NCI-H82 (cell line): ENCODE measurements at regions not wholly inside any gene's neighbourhood (a gene's known extent, or its start where the extent isn't known, plus 50 kb on each side); places are given as distances from the start of the nearest gene placed in this dataset.
"Not testable (repeated sequence)": the region's sequence is repeated elsewhere in the genome, so short reads cannot be mapped to it uniquely, and the experiment has no call there.

Experiments
- DNase-seq: peaks from one replicate; lab custom pipeline; 2025; lab: John Stamatoyannopoulos, UW

DNA sequence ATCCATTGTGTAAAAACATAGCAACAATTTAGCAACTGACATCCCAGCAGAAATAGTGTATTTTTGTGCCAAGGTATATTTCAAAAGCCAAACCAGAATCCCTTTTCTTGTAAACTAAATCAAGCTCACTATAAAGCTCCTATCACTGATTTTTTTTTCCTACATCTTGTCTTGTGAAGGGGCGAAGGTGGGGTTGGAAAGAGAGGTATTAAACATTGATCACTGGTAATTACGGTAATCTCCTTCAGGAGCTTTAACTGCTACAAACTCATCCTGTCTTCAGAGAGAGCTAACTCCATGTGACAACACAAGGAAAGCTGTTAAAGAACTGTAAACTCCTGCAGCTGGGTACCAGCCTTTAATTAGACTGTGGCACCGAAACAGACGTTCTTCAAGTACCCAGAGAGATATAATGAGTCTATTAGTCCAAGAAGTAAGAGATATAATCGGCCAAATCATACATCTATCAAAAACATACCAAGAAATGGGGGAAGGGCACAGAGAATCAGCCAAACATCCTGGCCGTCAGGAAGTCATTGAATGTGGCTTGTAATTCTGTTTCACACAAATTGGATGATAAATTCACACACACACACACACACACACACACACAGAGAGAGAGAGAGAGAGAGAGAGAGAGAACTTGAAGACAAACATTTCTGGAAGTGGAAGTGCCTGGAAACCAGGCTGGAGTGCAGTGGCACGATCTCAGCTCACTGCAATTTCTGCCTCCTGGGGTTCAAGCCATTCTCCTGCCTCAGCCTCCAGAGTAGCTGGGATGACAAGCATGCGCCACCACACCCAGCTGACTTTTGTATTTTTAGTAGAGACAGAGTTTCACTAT is 111.9 kb upstream of the PPARGC1A start:
- peak; percentile 57 for DNase-seq

DNA sequence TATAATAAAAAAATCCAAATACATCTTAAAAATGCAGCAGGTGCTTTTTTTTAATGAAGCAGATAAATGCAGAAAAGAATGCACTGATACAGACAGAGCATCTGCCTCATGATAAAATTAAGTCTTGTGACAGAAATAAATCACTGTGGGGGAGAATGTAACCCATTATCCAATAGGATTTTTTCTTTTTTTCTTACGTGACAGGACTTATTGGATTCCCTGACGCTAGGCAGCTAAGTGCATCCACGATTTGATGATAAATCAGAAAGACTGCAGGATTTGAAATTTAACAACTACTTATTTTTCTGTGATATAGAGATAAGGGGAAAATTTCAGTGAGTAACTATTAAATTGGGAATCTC is 110.6 kb upstream of the PPARGC1A start:
- peak; percentile 11 for DNase-seq

DNA sequence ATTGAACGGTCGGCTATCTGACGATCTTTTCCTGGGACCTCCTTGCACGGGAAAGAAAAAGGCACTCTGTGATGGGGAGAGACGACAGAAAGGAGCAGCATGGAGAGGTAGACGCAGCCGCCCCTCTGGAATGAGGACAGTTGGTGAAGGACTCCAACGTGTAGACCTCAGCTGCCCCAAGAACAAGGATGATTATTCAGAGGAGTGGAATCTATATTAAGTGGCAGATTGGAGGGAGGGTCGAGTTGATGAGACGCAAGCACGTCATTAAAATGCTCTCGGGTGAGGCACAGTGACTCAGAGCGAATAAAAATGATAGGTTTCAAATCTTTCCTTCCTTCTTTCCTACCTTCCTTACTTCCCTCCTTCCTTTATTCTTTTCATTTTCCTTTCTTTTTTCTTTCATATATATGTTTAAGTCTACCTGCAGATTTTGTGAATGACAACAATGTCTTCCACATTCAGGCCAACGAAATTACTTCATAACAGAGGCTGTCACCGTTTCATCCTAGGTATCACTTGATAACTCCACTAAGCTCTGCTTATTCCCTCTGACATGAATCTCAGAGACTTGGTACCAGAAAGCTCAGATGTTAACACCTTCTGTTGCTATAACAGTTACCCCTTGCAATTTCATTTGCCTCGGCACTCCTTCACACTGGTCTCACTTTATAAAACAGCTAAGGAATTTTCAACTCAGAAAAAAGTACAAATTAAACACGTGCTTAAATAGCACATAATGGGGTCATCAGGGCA is 110.0 kb upstream of the PPARGC1A start:
- DNase-seq: peak; percentile 13

DNA sequence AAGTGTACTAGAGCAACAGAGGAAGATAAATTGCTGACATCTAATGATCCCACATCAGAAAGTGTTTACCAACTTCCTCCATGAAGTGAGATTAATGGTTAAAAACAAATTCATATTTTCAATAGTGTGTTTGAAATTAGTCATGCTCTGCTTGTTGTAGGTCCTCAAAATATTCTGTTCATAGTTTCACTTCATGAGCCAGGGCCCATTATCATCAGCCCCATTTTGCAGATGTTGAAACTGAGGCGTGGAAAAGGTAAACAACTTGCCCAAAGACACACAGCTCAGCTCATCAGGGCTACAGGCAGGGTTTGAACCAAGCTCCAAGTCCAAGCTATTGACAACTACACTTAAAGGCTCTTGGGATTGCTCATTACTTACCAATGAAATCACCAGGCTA is 103.5 kb upstream of the PPARGC1A start:
- DNase-seq: no peak

DNA sequence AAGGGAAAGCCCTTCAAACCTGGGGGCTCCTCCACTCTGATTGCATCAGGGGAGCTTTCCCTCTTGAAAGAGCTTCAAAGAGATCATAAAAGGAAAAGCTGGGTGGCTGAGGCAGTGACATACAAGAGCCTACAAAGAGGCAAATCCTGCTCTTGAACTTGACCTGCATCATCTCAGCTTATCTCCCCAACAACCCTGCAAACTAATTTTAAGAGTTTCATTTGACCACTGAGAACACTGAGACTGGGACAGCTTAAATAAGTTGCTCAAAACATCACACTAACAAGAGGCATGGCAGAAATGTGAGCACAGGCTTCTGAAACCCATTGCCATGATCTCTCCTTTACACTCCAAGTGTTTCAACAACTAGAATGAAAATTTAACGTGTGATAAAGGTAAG is 101.6 kb upstream of the PPARGC1A start:
- no peak for DNase-seq

DNA sequence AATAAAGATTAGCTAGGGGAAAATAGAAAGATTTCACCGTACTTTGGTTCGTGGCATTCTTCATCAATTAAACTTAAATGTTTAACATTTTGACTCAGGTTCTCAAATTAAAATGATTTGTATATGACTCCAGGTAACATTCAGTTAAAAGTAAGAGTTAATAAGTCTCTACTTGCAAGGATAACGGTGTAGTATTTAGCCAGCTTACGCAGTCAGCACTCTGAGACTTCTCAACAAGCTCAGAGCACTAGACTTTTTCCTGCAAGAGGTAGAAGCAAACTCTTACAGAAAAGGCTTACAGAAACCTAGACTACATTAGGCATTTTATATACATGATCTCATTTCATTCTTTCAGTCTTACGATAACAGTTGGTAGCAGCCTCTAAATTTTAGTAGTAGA is 96.4 kb upstream of the PPARGC1A start:
- DNase-seq: no peak

DNA sequence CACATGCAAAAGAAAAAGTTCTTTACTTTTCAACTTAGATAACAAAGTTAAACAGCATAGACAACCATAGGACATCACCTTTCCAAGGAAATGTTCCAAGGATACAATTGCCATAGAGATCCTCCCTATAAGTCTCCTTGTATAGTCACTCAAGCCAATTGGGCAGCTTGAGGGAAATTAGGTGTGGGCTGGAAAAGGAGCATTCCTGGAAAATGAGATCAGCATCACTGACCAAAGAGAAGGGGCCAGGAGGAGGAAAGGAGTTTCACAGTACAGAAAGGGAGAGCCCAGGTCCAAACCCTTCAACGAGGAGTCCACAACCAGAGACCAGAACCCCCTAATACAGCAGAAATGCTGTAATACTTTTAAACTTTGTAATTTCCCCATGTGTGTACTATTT is 91.5 kb upstream of the PPARGC1A start:
- no peak for DNase-seq

DNA sequence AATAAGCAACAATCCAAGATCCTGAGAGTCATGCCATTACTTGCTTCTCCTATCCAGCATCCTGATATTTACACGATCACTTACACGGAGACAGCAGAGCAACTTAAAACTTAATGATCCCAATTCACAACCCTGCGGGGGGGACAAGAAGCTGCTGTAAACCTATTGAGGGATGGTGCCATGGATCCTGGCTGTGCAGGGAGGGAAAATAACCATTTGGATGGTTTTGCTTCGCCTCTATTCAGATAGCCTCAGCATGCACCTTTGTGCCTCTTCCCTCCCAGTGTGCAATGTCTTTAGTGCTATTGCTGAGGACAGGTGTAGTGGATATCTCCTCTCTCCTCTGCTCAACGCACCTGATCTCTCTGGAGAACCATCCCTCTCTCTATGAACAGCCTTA is 89.7 kb upstream of the PPARGC1A start:
- DNase-seq: no peak

DNA sequence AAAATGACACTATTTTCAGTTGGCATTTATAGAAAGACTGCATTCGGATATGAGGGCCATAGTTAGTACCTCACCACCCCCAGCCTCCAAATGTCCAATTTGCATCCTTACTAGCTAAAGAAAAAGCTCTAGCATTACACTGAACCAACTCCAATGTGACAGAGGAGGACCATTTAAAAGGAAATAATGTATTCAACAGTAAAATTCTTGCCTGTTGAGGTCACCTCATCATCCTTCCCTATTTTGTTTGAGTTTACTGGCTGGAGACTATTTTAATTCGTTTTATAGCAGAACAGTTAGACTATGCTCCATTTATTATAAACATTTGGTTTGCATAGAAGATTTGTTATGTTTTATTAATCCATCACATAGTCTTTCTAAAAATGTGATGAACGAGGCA is 88.2 kb upstream of the PPARGC1A start:
- DNase-seq: no peak

DNA sequence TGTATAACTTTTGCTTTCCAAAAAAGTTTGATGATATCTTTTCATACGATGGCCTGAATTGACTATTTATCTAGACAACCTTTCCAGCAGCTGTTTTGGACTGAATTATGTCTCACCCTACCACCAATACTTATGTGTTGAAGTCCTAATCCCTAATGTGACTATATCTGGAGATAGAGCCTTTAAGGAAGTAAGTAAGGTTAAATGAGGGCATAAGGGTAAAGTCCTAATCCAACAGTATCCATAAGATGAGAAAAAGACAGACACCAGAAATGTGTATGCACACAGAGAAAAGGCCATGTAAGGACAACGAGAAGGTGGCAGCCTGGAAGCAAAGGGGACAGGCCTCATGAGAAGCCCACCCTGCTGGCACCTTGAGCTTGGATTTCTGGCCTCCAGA is 86.6 kb upstream of the PPARGC1A start:
- no peak for DNase-seq

DNA sequence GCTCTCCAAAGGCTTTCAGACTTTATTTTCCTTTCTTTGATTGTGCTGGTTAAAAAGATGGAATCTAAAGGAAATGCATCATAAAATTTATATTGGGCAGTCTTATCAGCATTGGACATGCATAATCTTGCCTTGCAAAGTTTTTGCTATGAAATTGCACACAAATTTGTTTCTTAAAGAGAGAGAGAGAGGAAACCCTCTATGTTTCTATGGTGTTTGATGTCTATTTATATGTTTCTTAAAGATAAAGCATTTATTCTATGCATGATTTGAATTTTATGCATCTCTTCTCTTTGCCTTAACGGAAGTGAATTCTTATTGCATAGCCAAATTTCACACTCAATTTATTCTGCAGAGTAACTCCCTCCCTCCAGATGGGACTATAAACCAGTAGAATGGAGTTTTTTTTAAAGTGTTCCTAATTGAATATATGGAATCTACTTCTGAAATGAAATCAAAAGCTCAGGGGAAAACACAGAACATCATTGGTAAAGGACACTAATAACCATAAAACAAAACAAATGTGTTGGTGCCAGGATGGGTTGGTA is 83.5 kb upstream of the PPARGC1A start:
- no peak for DNase-seq

DNA sequence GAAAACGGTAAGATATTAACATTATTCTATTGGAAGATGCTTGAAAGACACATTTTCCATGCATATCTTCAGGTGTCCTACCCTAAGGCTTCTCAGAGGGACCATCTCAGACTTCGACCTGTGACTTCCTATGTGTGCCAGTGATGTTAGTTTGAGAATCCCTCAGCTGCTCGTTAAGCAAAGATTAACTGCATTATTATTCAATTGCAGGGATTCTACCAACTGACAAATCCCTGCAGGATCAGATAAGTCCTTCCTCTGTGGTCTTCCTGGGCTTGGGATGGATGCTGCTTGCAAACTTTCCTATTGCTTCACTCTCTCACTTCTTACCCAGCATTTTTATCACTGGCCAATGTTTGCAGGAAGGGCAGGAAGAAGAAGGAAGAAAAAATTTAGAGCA is 83.0 kb upstream of the PPARGC1A start:
- DNase-seq: peak; percentile 2

DNA sequence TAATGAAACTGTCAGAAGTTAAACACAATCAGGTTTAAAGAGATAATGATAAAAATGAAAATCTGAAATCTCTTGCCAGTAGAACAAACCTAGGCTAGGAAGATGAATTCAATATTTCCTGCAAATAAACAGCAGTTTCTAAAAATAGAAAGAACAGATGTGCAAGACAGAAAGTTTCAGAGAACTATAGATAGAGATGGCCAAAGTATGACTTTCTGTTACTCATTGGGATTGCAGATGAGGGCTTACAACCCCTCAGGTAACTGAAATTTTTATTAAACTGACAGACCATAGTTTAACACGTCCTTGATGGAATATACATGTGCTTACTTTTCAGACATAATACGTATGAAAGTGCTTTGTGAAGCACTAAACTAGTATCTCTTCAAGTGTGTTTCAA is 82.3 kb upstream of the PPARGC1A start:
- DNase-seq: no peak

DNA sequence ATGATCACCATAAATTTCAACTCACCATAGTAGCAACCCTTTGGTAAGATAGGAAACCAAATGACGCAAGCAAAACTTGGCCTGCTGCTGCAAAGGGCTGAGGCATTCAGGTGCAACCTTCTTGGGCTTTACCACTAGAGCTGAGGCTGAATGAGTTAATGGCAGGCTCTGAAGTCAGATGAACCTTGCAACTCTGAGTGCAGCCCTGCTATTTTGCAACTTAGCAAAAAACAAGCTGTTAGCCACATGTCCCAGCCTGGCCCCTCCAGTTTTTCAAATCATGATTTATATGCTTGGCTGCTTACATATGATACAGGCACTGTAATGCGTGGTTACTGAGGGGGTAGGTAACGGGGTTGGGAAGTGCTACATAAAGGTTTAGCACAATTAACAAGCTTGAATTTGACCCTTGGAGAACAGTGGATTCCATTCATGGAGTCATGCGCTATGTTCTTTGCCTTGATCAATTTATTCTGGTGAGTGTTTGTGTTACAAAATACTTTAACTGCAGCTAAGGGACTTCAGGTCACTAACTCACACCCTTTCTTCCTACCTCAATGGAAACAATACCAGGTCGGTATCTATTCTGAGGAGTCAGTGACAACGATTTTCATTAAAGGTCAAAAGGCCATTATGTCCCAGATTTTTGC is 80.5 kb upstream of the PPARGC1A start:
- DNase-seq: no peak

DNA sequence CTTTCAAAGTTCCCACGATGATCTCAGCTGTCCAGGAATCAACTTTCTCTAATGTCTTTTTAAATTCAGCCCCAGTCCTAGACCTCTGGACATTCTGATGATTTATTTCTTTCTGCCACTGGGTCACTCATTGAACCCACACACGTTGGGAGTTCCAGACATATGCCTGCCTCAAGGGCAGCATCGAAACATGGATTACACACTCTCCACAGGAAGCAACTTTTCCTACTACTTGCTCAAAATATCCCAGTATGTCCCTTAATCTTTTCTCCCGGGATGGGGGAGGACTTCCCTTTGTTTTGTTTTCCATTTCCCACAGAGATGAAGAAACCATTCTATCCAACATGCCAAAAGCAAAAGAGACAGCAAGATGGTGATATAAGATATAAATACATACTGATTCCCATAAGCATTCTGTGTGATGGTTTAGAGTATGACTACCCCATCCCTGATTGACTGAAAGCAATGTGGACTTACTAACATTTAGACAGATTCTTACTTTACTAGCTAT is 79.8 kb upstream of the PPARGC1A start:
- no peak for DNase-seq

DNA sequence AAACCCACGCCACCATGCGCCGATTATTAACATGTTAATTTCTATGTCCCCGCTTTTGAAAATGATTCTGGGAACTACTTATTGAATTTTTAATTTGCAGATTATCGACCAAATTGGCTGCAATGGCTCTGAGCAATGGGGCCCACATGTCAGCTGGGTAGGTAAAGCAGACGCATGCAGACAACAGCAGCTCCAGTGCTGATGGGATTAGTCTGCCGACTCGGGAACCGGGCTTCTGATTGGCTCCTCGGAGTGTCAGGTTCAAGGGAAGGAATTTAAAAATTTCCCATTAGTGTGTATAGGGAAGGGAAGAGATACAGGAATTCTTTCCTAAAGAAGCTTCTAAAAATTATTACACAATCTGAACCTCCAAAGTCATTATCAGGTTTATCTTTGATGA is 77.4 kb upstream of the PPARGC1A start:
- DNase-seq: peak; percentile 48

DNA sequence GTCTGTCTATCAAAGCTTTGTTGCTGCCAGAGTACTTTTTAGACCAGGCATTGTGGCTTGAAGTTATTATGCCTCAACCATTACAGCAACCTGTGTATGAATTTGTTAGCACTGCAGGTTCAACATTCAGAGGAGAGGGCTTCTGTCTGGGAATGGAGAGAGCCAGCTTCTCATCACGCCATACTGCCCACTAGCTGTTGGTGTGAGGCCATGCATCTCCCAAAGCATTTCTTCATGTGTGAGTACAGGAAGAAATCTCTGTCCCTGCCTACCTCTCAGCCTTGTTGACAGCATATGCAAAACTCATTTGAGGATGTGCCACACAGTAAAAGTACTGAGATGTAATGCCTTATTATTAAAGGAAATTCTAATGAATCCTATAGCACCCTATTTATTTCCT is 76.9 kb upstream of the PPARGC1A start:
- DNase-seq: peak; percentile 4

DNA sequence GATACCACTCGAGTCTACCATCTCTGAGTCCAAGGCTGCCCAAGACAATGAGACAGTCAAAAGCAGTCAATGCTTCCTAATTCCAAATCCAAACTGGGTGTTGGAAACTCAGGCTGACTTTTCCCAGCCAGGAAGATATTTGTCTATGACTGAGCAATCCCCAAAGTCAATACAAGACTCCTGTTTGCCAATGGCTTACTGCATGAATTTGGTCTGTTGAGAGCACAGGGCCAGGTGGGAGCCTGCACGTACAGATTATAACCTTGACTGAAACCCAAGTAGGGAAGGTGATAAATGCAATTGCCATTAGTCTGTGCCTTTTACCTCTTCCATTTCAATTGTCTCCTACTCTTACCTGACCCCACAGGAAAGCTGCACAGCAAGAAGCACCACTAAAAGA is 72.6 kb upstream of the PPARGC1A start:
- no peak for DNase-seq

DNA sequence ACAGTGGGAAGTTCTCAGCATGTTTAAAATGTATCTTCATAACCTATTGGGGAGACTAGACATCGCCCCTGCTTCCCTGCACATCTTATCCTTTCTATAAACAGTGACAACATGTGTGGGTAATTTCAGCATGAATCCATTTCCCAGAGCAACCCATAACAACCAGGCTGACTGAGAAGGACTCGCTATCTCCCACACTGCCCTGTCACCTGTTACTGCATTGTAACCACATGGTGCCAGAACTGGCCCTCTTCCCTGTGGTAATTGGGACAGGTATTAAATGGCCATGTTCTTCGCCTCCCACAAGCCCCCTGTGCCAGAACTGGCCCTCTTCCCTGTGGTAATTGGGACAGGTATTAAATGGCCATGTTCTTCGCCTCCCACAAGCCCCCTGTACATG is 71.5 kb upstream of the PPARGC1A start:
- DNase-seq: not testable (repeated sequence)

DNA sequence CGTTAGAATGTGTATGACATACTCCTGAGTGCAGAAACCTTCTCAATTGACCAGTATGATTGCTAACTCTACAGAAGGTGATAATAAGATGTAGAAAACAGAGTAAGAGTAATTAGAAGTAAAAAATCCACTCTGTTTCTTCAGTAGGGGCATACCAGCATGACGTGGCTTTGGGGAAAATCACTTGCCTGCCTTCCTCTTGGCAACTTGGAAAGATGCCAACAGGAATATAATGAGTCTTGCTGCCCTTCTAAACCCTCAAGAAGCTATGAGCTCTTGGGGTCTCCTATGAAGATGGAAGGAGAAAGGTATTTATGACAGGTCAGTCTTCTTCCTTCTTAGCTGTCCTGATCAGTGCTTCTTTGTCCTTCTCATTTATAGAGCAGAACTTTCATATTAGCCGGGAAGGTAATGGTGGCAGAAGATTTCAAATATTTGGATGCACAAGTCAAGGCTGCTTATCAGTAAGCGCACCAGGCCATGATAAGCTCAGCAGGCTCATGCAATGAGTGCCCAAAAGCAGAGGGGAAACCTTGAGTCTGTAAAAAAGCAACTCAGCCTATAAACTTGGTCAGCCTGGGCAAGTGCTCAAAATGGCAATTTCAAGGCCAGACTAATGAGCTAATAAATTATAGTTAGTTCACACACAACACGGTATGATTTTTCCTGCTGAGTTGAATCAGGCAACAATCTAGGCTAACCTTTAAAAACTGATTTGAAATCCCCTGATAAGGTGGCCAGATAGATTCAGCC is 69.7 kb upstream of the PPARGC1A start:
- DNase-seq: peak; percentile 1

DNA sequence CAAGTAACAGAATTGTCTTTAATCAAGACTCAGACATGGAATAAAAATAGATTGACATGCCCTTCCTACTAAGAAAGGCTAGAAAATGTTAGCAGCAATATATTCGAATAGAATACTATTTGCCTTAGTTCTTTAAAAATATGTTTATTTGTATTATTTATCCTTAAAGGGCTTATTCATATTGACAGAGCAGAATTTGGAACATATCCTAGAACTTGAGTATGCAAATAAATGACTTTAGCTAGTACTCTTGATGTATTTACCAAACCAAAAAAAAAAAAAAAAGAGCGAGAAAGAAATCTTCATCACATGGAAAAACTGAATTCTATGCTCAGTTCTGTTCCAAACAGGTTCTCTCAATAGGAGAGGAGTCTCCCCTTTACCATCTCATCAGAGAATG is 68.9 kb upstream of the PPARGC1A start:
- DNase-seq: no peak

DNA sequence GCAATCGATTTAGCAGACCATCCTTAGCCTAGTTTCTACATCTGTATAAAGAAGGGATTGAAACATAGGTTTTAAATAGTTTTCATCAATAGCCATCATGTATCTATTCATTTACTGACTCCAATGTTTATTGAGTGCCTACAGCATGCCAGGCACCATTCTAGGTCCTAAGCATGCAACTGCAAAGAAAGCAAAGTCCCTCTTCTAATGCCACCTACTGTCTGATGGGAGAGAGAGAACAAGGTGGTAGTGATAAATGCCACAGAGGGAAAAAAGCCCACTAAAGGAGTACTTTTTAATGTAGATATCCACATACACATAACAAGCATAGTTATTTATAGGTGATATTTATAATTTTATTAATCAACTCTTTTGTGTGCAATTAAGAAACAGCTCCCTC is 67.6 kb upstream of the PPARGC1A start:
- DNase-seq: no peak
